Hematopoietic multipotent progenitor cell treated with erythropoietin and hydrocortisone succinate and interleukin-3 and kit ligand, for 6 days (in vitro differentiated cells): ENCODE measurements at regions not wholly inside any gene's neighbourhood (a gene's known extent, or its start where the extent isn't known, plus 50 kb on each side); places are given as distances from the start of the nearest gene placed in this dataset.
A peak's percentile ranks its signal among the peaks of the same experiment; 100 is the strongest.

Source experiments
- DNase-seq: peaks from one replicate; pipeline ENCODE4 v3.0.0-alpha.2; 2015

DNA sequence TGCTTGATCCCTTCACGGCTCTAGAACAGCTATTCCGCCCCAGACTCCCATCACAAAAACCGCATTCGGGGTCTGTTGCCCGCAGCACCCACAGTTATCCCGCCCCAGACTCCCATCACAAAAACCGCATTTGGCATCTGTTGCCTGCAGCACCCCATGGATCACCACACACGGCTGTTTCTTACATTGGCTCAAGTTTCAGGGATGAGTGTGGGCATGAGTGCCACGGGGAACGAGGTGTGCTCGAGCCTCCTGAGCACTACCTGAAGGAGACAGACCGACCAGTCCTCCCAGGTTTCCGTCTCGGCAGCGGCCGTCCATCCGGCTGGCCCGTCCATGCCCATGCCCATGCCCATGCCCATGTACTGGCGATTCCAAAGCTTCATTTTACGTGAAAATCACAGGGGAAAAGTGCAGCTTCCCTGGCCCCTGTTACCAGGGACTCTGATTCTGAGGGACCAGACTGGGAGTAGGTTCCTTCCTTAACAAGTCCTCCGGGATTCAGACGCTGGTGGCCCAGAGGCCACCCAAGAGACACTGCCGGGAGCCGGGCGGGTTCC is 66.4 kb upstream of the INSIG1 start:
- no peak for DNase-seq

GRCh38 chr7:155231941-155232340 is 65.7 kb upstream of the INSIG1 start:
- DNase-seq = no peak

DNA sequence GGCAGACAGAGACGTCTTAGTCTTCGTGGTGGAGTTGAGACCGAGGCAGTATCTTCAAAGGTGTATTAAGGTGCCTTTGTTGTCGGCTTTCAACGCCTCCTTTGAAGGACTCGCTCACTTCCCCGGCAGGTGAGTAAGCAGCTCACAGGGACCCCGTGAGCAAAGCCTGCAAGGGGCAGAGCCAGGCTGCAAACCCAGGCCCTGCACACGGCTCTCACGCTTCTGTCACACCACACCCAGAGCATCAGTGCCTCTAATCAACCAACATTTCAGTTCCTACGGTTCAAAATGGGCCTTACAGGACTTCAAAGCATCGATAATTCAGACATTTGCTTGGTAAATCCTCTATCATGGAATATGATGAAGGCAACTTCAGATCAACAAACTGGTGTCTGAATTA is 64.8 kb upstream of the INSIG1 start:
- no peak for DNase-seq

GRCh38 chr7:155233311-155234157 is 64.1 kb upstream of the INSIG1 start:
- no peak for DNase-seq

DNA sequence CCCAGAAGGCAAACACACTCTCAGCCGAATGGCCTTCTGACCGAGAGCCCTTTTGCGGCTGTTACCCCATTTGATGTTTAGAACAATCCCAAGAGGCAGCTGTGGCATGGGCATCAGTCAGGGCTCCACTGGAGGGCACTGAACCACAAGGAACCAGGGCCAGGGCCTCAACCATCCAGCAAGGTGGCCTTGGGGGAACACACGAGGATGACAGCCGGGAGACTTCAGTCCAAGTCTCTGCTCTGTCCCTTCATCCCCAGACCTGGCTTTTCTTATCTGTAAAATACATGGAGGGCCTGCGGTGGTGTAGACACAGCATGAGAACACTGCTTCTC is 63.6 kb upstream of the INSIG1 start:
- peak; percentile 38 for DNase-seq

DNA sequence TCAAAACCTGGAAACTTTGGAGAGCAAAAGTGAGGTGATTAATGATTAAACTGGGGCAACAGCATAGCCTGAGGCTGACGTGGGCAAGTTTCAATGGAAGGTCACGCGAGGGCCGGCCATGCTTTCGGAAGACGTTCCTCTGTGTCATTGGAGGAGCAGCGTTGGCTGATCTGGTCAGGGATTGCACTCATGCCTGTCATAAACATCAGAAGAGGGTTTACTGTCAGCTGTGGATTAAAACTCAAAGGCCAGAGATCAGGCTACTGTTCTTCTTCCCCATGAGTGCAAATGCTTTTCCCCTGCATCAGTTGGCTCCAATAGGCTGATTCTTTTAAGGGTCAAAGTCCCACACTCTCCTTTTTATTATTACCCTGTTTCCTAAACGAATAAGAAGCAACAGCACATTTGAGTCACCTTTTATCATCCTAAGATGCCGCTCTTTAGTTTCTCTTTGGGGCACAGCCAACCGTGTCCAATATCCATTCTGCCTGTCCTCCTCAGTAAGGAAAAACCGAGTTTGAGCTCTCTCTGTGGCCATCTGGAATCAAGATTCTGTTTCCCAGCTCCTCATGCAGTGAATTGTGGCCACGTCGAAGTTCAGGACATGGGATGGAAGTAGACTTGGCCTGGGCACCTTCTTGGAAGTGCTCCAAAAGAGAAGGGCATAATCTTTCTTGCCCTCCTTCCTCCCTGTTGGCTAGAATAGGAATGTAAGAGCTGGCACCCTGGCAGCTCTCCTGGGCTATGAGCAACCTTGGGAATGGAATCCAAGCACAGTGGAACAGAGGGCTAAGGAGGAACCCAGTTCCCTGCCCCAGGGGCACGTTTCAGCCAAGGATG is 62.5 kb upstream of the INSIG1 start:
- DNase-seq = no peak

GRCh38 chr7:155236386-155236785 is 61.3 kb upstream of the INSIG1 start:
- no peak for DNase-seq

- no peak for DNase-seq
Observed at GRCh38 chr7:155237297-155237696, 60.4 kb upstream of the INSIG1 start.

- DNase-seq = no peak
Observed at GRCh38 chr7:155237730-155238129, 59.9 kb upstream of the INSIG1 start.

- peak; percentile 59 for DNase-seq
Observed at GRCh38 chr7:155239431-155240087, 58.1 kb upstream of the INSIG1 start.

DNA sequence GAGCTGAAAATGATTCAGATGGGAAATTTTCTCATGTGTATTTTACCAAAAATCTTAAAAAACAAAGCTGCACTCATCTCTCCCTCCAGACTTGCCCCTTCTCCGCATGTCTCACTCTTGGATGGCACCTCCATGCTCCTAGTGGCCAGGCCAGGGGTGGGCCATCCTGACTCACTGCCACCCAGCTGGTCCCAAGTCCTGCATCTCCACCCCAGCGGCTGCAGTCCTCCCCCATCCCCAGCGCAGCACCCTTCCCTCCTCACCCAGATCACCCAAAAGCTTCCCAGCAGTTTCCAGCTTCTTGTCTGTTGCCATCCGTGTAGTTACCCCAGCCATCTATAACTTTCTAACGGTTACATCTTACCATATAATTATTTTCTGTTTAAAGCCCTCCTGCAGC is 53.0 kb upstream of the INSIG1 start:
- DNase-seq = no peak

DNA sequence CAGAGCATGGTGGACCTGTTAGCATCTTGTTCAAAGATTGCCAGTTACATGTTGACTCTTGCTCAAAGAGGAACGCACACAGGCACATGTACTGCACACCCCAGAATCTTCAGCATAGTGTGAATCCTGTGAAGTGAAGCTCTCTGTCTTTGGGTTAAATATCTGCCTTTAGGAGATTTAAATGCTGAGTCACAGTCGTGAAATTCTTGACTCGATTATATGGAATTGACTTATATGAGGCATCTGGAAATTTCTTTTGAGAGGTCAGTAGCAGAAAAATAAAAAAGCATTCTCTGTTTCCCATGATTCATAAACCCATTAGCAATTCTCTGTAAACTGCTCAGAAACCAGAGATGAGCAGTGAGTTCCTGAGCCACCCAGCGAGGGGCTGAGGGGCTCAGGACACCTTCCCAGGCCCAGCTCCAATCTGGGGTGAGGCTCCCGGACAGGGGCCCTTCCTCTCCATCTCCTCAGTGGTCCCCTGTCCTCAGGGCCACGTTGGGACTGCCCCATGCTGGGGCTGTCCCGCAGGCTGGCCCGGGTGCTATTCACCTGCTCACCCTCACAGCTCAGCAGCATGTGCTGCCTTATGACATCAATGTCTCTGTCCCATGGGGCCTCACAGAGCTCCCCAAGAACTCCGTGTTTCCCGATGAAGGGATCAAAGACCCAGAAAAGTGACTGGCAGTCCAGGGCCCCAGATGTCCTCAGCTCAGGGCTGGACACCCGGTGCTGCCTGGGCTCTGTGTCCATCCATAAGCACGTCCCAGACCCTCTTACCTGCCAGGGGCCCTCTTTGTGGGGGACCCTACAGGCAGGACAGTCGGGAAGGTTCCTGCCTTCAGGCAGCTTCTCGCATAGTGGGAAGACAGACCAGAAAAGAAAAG is 50.0 kb upstream of the INSIG1 start:
- no peak for DNase-seq
